Omental fat pad (tissue), 3 donors: ENCODE measurements at regions not wholly inside any gene's neighbourhood (a gene's known extent, or its start where the extent isn't known, plus 50 kb on each side); places are given as distances from the start of the nearest gene placed in this dataset.

Experiments used
- ATAC-seq: fragments of 150-250 bp; one replicate; pipeline ENCODE4 v1.9.1; 2016; ENCODE audit warnings: mild to moderate bottlenecking, moderate library complexity; ENCODE audit not compliant: low FRiP score
- DNase-seq: peaks from one replicate; pipeline ENCODE4 v3.0.0-alpha.2; 2019; ENCODE audit warnings: low spot score
- CTCF ChIP-seq, 3 donors: fragments of 450-650 bp; IDR thresholded peaks; one replicate each; pipeline ENCODE4 v1.5.1; 2016 to 2017; ENCODE audit warnings: antibody characterized with exemption in 3 of 3, mild to moderate bottlenecking in 3 of 3, moderate library complexity in 2 of 3

- TF ChIP-seq CTCF (IDR thresholded peaks at IDR 0.05): no peak
- no peak for DNase-seq
- ATAC-seq: no peak
Measured at GRCh38 chr18:45560870-45561269, 54.4 kb upstream of the SLC14A2 start.

- DNase-seq (no peak), ATAC-seq (no peak)
- no peak for TF ChIP-seq CTCF (IDR thresholded peaks at IDR 0.05)
Measured at GRCh38 chr18:45562567-45563479, 52.5 kb upstream of the SLC14A2 start.

- DNase-seq (no peak), ATAC-seq (no peak)
- TF ChIP-seq CTCF (IDR thresholded peaks at IDR 0.05): no peak
Measured at GRCh38 chr18:45565280-45565970, 49.9 kb upstream of the SLC14A2 start.
